ENCODE measurements at regions not wholly inside any gene's neighbourhood (a gene's known extent, or its start where the extent isn't known, plus 50 kb on each side); places are given as distances from the start of the nearest gene placed in this dataset.

GRCh38 chr17:74009056-74009625, 194.3 kb upstream of the RPL38 start:
- DNase-seq (ENCODE audit: low read depth, low spot score) (no peak), ATAC-seq (no peak)
- intact Hi-C loops (cut with micrococcal nuclease; ENCODE audit: unreplicated experiment) (no loop called here), in situ Hi-C loops (cut with HindIII; ENCODE audit: low pct_unique_long_range_greater_than_20kb, low sequenced_read_pairs) (no loop called here)
- Histone ChIP-seq H3K36me3 (ENCODE audit: control insufficient read depth, insufficient read depth, low read length) (no peaks in the 10 kb centered on the region), H3K27me3 (ENCODE audit: control insufficient read depth, insufficient read depth, low read length) (peaks cover 34% of the 10 kb centered on the region), H3K27ac (ENCODE audit: low read length) (no peak overlapping the region), H3K4me1 (ENCODE audit: control insufficient read depth, insufficient read depth, low read length) (no peaks in the 10 kb centered on the region), H3K4me3 (ENCODE audit: low read depth in 2 of 2, low read length in 2 of 2) (no peak overlapping the region), H3K9me3 (ENCODE audit: control insufficient read depth, insufficient read depth, low read depth, low read length) (no peaks in the 10 kb centered on the region)
- TF ChIP-seq TCF7L2 (IDR thresholded peaks at IDR 0.05; ENCODE audit: low read depth, low read length), result no peak
- TF ChIP-seq POLR2AphosphoS5 (IDR thresholded peaks at IDR 0.05; ENCODE audit: low read depth, low read length), result no peak
- TF ChIP-seq SIN3A (IDR thresholded peaks at IDR 0.05; ENCODE audit: borderline replicate concordance, insufficient read depth, low read depth, low read length), result no peak
- TF ChIP-seq CTCF (IDR thresholded peaks at IDR 0.05), result no peak
- TF ChIP-seq, protein P1, sequence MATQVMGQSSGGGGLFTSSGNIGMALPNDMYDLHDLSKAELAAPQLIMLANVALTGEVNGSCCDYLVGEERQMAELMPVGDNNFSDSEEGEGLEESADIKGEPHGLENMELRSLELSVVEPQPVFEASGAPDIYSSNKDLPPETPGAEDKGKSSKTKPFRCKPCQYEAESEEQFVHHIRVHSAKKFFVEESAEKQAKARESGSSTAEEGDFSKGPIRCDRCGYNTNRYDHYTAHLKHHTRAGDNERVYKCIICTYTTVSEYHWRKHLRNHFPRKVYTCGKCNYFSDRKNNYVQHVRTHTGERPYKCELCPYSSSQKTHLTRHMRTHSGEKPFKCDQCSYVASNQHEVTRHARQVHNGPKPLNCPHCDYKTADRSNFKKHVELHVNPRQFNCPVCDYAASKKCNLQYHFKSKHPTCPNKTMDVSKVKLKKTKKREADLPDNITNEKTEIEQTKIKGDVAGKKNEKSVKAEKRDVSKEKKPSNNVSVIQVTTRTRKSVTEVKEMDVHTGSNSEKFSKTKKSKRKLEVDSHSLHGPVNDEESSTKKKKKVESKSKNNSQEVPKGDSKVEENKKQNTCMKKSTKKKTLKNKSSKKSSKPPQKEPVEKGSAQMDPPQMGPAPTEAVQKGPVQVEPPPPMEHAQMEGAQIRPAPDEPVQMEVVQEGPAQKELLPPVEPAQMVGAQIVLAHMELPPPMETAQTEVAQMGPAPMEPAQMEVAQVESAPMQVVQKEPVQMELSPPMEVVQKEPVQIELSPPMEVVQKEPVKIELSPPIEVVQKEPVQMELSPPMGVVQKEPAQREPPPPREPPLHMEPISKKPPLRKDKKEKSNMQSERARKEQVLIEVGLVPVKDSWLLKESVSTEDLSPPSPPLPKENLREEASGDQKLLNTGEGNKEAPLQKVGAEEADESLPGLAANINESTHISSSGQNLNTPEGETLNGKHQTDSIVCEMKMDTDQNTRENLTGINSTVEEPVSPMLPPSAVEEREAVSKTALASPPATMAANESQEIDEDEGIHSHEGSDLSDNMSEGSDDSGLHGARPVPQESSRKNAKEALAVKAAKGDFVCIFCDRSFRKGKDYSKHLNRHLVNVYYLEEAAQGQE (IDR thresholded peaks at IDR 0.05; ENCODE audit: insufficient read depth in 1 of 2, low read depth in 2 of 2, low read length in 1 of 2), result no peak
- BruUV-seq (replicated peaks), result no TSS peak
- ChIA-PET CTCF (interaction anchor here (0.7 kb wide), 3 partner anchors 42 to 563 kb away, joined by 3 to 6 read pairs (median 4); no protein-coding TSS in a partner anchor), POLR2A (no interaction called here)

- intact Hi-C loops (cut with micrococcal nuclease; ENCODE audit: unreplicated experiment), result no loop called here
- no peak overlapping the region for H3K4me3 ChIP-seq (ENCODE audit: low read depth in 2 of 2, low read length in 2 of 2)
- no peaks in the 10 kb centered on the region for H3K9me3 ChIP-seq (ENCODE audit: control insufficient read depth, insufficient read depth, low read depth, low read length)
- H3K36me3 ChIP-seq (ENCODE audit: control insufficient read depth, insufficient read depth, low read length), result no peaks in the 10 kb centered on the region
- peaks cover 43% of the 10 kb centered on the region for H3K27me3 ChIP-seq (ENCODE audit: control insufficient read depth, insufficient read depth, low read length)
- DNase-seq (ENCODE audit: low read depth, low spot score) (no peak), ATAC-seq (no peak)
- BruUV-seq (replicated peaks), result no TSS peak
- POLR2A ChIA-PET, result interaction anchor here (0.6 to 0.7 kb wide), 2 partner anchors 25 to 398 kb away, joined by 3 to 5 read pairs; no protein-coding TSS in a partner anchor
- CTCF ChIA-PET, result no interaction called here
- H3K4me1 ChIP-seq (ENCODE audit: control insufficient read depth, insufficient read depth, low read length), result no peaks in the 10 kb centered on the region
- TF ChIP-seq POLR2AphosphoS5 (IDR thresholded peaks at IDR 0.05; ENCODE audit: low read depth, low read length) (no peak), CTCF (IDR thresholded peaks at IDR 0.05) (no peak), SIN3A (IDR thresholded peaks at IDR 0.05; ENCODE audit: borderline replicate concordance, insufficient read depth, low read depth, low read length) (no peak), TCF7L2 (IDR thresholded peaks at IDR 0.05; ENCODE audit: low read depth, low read length) (no peak)
- TF ChIP-seq, protein P1 (IDR thresholded peaks at IDR 0.05; ENCODE audit: insufficient read depth in 1 of 2, low read depth in 2 of 2, low read length in 1 of 2), result no peak
- no peak overlapping the region for H3K27ac ChIP-seq (ENCODE audit: low read length)
- in situ Hi-C loops (cut with HindIII; ENCODE audit: low pct_unique_long_range_greater_than_20kb, low sequenced_read_pairs), result no loop called here
Observed at GRCh38 chr17:74010903-74011302, 192.6 kb upstream of the RPL38 start.

Data from Panc1 (cell line).